Activated naive CD8-positive, alpha-beta T cell treated with anti-CD3 and anti-CD28 coated beads for 36 hours (primary cell): ENCODE measurements at regions not wholly inside any gene's neighbourhood (a gene's known extent, or its start where the extent isn't known, plus 50 kb on each side); places are given as distances from the start of the nearest gene placed in this dataset.

Source experiments
- DNase-seq: peaks from one replicate; pipeline ENCODE4 v3.0.0; 2021
- H3K27ac Mint-ChIP-seq: one replicate; pipeline ENCODE4 v1.8.0; 2022; ENCODE audit warnings: mild to moderate bottlenecking, moderate library complexity, mixed read lengths
- H3K27me3 Mint-ChIP-seq: one replicate; pipeline ENCODE4 v1.8.0; 2022; ENCODE audit warnings: mild to moderate bottlenecking, mixed read lengths
- H3K36me3 Mint-ChIP-seq: one replicate; pipeline ENCODE4 v1.8.0; 2021; ENCODE audit warnings: mild to moderate bottlenecking, mixed read lengths
- H3K4me1 Mint-ChIP-seq: one replicate; pipeline ENCODE4 v1.8.0; 2021; ENCODE audit warnings: mixed read lengths
- H3K4me3 Mint-ChIP-seq: one replicate; pipeline ENCODE4 v1.8.0; 2022; ENCODE audit warnings: mild to moderate bottlenecking, moderate library complexity, mixed read lengths
- H3K9me3 Mint-ChIP-seq: one replicate; pipeline ENCODE4 v1.8.0; 2022; ENCODE audit warnings: mixed read lengths

- Mint-ChIP-seq H3K9me3 (peaks cover 5% of the 10 kb centered on the region), H3K36me3 (peaks cover 4% of the 10 kb centered on the region), H3K4me3 (peak overlapping the region; percentile 5), H3K27me3 (no peaks in the 10 kb centered on the region), H3K4me1 (peaks cover 63% of the 10 kb centered on the region), H3K27ac (peak overlapping the region; percentile 32)
- no peak for DNase-seq
Observed at GRCh38 chr10:88066876-88067275, 203.5 kb downstream of the PTEN start.

GRCh38 chr10:88067737-88068136 is 204.3 kb downstream of the PTEN start:
- no peaks in the 10 kb centered on the region for H3K27me3 Mint-ChIP-seq
- no peak for DNase-seq
- H3K4me3 Mint-ChIP-seq, result no peak overlapping the region
- H3K9me3 Mint-ChIP-seq, result peaks cover 5% of the 10 kb centered on the region
- H3K36me3 Mint-ChIP-seq, result peaks cover 4% of the 10 kb centered on the region
- no peak overlapping the region for H3K27ac Mint-ChIP-seq
- peaks cover 63% of the 10 kb centered on the region for H3K4me1 Mint-ChIP-seq

GRCh38 chr10:88069338-88069737 is 205.9 kb downstream of the PTEN start:
- Mint-ChIP-seq H3K4me1 (peaks cover 53% of the 10 kb centered on the region), H3K4me3 (no peak overlapping the region), H3K9me3 (peaks cover 5% of the 10 kb centered on the region), H3K27me3 (no peaks in the 10 kb centered on the region), H3K27ac (no peak overlapping the region), H3K36me3 (peaks cover 4% of the 10 kb centered on the region)
- DNase-seq, result no peak

GRCh38 chr10:88070080-88070880 is 206.9 kb downstream of the PTEN start:
- Mint-ChIP-seq H3K36me3 (peaks cover 4% of the 10 kb centered on the region), H3K27me3 (no peaks in the 10 kb centered on the region)

GRCh38 chr10:88071879-88072278 is 208.5 kb downstream of the PTEN start:
- Mint-ChIP-seq H3K9me3 (peaks cover 5% of the 10 kb centered on the region), H3K27ac (no peak overlapping the region)

More at GRCh38 chr10:88070080-88070880, 206.9 kb downstream of the PTEN start:
- Mint-ChIP-seq H3K4me3 (no peak overlapping the region), H3K9me3 (peaks cover 5% of the 10 kb centered on the region), H3K4me1 (peaks cover 44% of the 10 kb centered on the region), H3K27ac (no peak overlapping the region)
- DNase-seq, result no peak

GRCh38 chr10:88073682-88074081 is 210.3 kb downstream of the PTEN start:
- Mint-ChIP-seq H3K4me1 (peaks cover 24% of the 10 kb centered on the region), H3K4me3 (no peak overlapping the region), H3K27ac (no peak overlapping the region), H3K27me3 (no peaks in the 10 kb centered on the region), H3K9me3 (no peaks in the 10 kb centered on the region), H3K36me3 (no peaks in the 10 kb centered on the region)
- DNase-seq, result no peak

More at GRCh38 chr10:88071879-88072278, 208.5 kb downstream of the PTEN start:
- DNase-seq, result no peak
- Mint-ChIP-seq H3K4me1 (peaks cover 37% of the 10 kb centered on the region), H3K27me3 (no peaks in the 10 kb centered on the region), H3K4me3 (no peak overlapping the region), H3K36me3 (peaks cover 4% of the 10 kb centered on the region)

GRCh38 chr10:88074971-88075370 is 211.5 kb downstream of the PTEN start:
- Mint-ChIP-seq H3K27ac (no peak overlapping the region), H3K36me3 (no peaks in the 10 kb centered on the region), H3K4me3 (no peak overlapping the region), H3K9me3 (no peaks in the 10 kb centered on the region), H3K27me3 (no peaks in the 10 kb centered on the region), H3K4me1 (peaks cover 17% of the 10 kb centered on the region)
- DNase-seq, result no peak

- no peak overlapping the region for H3K4me3 Mint-ChIP-seq
- H3K27me3 Mint-ChIP-seq, result no peaks in the 10 kb centered on the region
- no peak for DNase-seq
- no peaks in the 10 kb centered on the region for H3K36me3 Mint-ChIP-seq
- H3K9me3 Mint-ChIP-seq, result no peaks in the 10 kb centered on the region
- H3K27ac Mint-ChIP-seq, result no peak overlapping the region
- peaks cover 15% of the 10 kb centered on the region for H3K4me1 Mint-ChIP-seq
Observed at GRCh38 chr10:88076027-88076880, 212.8 kb downstream of the PTEN start.

- Mint-ChIP-seq H3K4me3 (no peak overlapping the region), H3K27me3 (no peaks in the 10 kb centered on the region), H3K27ac (no peak overlapping the region), H3K4me1 (peaks cover 7% of the 10 kb centered on the region), H3K9me3 (no peaks in the 10 kb centered on the region), H3K36me3 (no peaks in the 10 kb centered on the region)
- DNase-seq, result no peak
Observed at GRCh38 chr10:88077977-88078376, 214.6 kb downstream of the PTEN start.

- no peak overlapping the region for H3K27ac Mint-ChIP-seq
- peaks cover 7% of the 10 kb centered on the region for H3K4me1 Mint-ChIP-seq
- no peaks in the 10 kb centered on the region for H3K27me3 Mint-ChIP-seq
- H3K36me3 Mint-ChIP-seq, result no peaks in the 10 kb centered on the region
- no peak overlapping the region for H3K4me3 Mint-ChIP-seq
- H3K9me3 Mint-ChIP-seq, result no peaks in the 10 kb centered on the region
- DNase-seq, result no peak
Observed at GRCh38 chr10:88080213-88080612, 216.8 kb downstream of the PTEN start.

- Mint-ChIP-seq H3K36me3 (no peaks in the 10 kb centered on the region), H3K4me1 (no peaks in the 10 kb centered on the region), H3K4me3 (no peak overlapping the region), H3K9me3 (no peaks in the 10 kb centered on the region), H3K27ac (no peak overlapping the region), H3K27me3 (no peaks in the 10 kb centered on the region)
- no peak for DNase-seq
Observed at GRCh38 chr10:88081457-88082054, 218.1 kb downstream of the PTEN start.

- Mint-ChIP-seq H3K4me3 (no peak overlapping the region), H3K4me1 (no peaks in the 10 kb centered on the region), H3K36me3 (no peaks in the 10 kb centered on the region), H3K9me3 (no peaks in the 10 kb centered on the region), H3K27ac (no peak overlapping the region), H3K27me3 (no peaks in the 10 kb centered on the region)
- DNase-seq, result no peak
Observed at GRCh38 chr10:88082391-88082790, 219.0 kb downstream of the PTEN start.

- no peak for DNase-seq
- no peaks in the 10 kb centered on the region for H3K36me3 Mint-ChIP-seq
- H3K9me3 Mint-ChIP-seq, result no peaks in the 10 kb centered on the region
- H3K27ac Mint-ChIP-seq, result no peak overlapping the region
- H3K4me3 Mint-ChIP-seq, result no peak overlapping the region
- H3K27me3 Mint-ChIP-seq, result no peaks in the 10 kb centered on the region
- no peaks in the 10 kb centered on the region for H3K4me1 Mint-ChIP-seq
Observed at GRCh38 chr10:88082806-88083596, 219.6 kb downstream of the PTEN start.

- no peak for DNase-seq
- Mint-ChIP-seq H3K36me3 (no peaks in the 10 kb centered on the region), H3K9me3 (no peaks in the 10 kb centered on the region), H3K4me3 (no peak overlapping the region), H3K27ac (no peak overlapping the region), H3K27me3 (no peaks in the 10 kb centered on the region), H3K4me1 (no peaks in the 10 kb centered on the region)
Observed at GRCh38 chr10:88083597-88083989, 220.2 kb downstream of the PTEN start.
